Upper lobe of left lung (tissue), 4 donors: ENCODE measurements at regions not wholly inside any gene's neighbourhood (a gene's known extent, or its start where the extent isn't known, plus 50 kb on each side); places are given as distances from the start of the nearest gene placed in this dataset.

Experiments used
- CTCF ChIP-seq, 6 experiments: fragments of 450-650 bp in 4 of 6; fragments of 200-600 bp in 2 of 6; sonication (generic) in 2 of 6; IDR thresholded peaks; one replicate each; pipeline ENCODE4 v1.5.1; 2016 to 2019; ENCODE audit warnings: antibody characterized with exemption in 6 of 6
- EP300 ChIP-seq, 4 donors: sonication (generic); formaldehyde crosslinking; IDR thresholded peaks; one replicate each; pipeline ENCODE4 v1.5.1; 2017; ENCODE audit warnings: antibody characterized with exemption in 4 of 4, control low read depth in 2 of 4
- POLR2A ChIP-seq, 4 donors: fragments of 450-650 bp; IDR thresholded peaks; one replicate each; pipeline ENCODE4 v1.5.1; 2016 to 2017; ENCODE audit warnings: antibody characterized with exemption in 4 of 4, mild to moderate bottlenecking in 2 of 4
- POLR2AphosphoS5 ChIP-seq, 2 donors: sonication (generic); formaldehyde crosslinking; IDR thresholded peaks; one replicate each; pipeline ENCODE4 v1.5.1; 2017; ENCODE audit warnings: antibody characterized with exemption in 2 of 2

GRCh38 chr2:195049372-195050031 is 607.5 kb upstream of the SLC39A10 start:
- TF ChIP-seq CTCF (IDR thresholded peaks at IDR 0.05) (no peak), POLR2AphosphoS5 (IDR thresholded peaks at IDR 0.05) (no peak), POLR2A (IDR thresholded peaks at IDR 0.05) (no peak), EP300 (IDR thresholded peaks at IDR 0.05) (no peak)
